ENCODE measurements at regions not wholly inside any gene's neighbourhood (a gene's known extent, or its start where the extent isn't known, plus 50 kb on each side); places are given as distances from the start of the nearest gene placed in this dataset.
"Not testable (repeated sequence)": the region's sequence is repeated elsewhere in the genome, so short reads cannot be mapped to it uniquely, and the experiment has no call there.

- DNase-seq (ENCODE audit: extremely low spot score): no peak
- CTCF ChIA-PET: no interaction called here
- TF ChIP-seq CTCF (IDR thresholded peaks at IDR 0.05; ENCODE audit: control extremely low read depth, extremely low read depth, low read depth, missing control alignments): no peak
- POLR2A ChIA-PET: no interaction called here
Observed at GRCh38 chr3:153245661-153246060, 83.6 kb downstream of the RAP2B start.

- no peak for TF ChIP-seq CTCF (IDR thresholded peaks at IDR 0.05; ENCODE audit: control extremely low read depth, extremely low read depth, low read depth, missing control alignments)
- ChIA-PET CTCF (no interaction called here), POLR2A (no interaction called here)
- no peak for DNase-seq (ENCODE audit: extremely low spot score)
Observed at GRCh38 chr3:153246331-153246730, 84.3 kb downstream of the RAP2B start.

- no peak for DNase-seq (ENCODE audit: extremely low spot score)
- no peak for TF ChIP-seq CTCF (IDR thresholded peaks at IDR 0.05; ENCODE audit: control extremely low read depth, extremely low read depth, low read depth, missing control alignments)
- ChIA-PET POLR2A (no interaction called here), CTCF (no interaction called here)
Observed at GRCh38 chr3:153246806-153247205, 84.8 kb downstream of the RAP2B start.

- no peak for TF ChIP-seq CTCF (IDR thresholded peaks at IDR 0.05; ENCODE audit: control extremely low read depth, extremely low read depth, low read depth, missing control alignments)
- CTCF ChIA-PET: no interaction called here
- POLR2A ChIA-PET: no interaction called here
- DNase-seq (ENCODE audit: extremely low spot score): no peak
Observed at GRCh38 chr3:153247331-153248330, 85.6 kb downstream of the RAP2B start.

- DNase-seq (ENCODE audit: extremely low spot score); CTCF ChIA-PET; POLR2A ChIA-PET: not testable (repeated sequence)
Observed at GRCh38 chr3:153248835-153249234, 86.8 kb downstream of the RAP2B start.

GRCh38 chr3:153249906-153250305 lies 87.9 kb downstream of the RAP2B start:
- ChIA-PET CTCF (no interaction called here), POLR2A (no interaction called here)
- no peak for TF ChIP-seq CTCF (IDR thresholded peaks at IDR 0.05; ENCODE audit: control extremely low read depth, extremely low read depth, low read depth, missing control alignments)
- no peak for DNase-seq (ENCODE audit: extremely low spot score)

- no peak for DNase-seq (ENCODE audit: extremely low spot score)
- ChIA-PET POLR2A (no interaction called here), CTCF (no interaction called here)
Observed at GRCh38 chr3:153250446-153250845, 88.4 kb downstream of the RAP2B start.

More at GRCh38 chr3:153250446-153250845, 88.4 kb downstream of the RAP2B start:
- no peak for TF ChIP-seq CTCF (IDR thresholded peaks at IDR 0.05; ENCODE audit: control extremely low read depth, extremely low read depth, low read depth, missing control alignments)
